ENCODE measurements at regions not wholly inside any gene's neighbourhood (a gene's known extent, or its start where the extent isn't known, plus 50 kb on each side); places are given as distances from the start of the nearest gene placed in this dataset.

GRCh38 chr9:1384816-1385215 is 334.7 kb downstream of the DMRT2 start:
- intact Hi-C loops (cut with micrococcal nuclease), result no loop called here
- H3K79me2 ChIP-seq (ENCODE audit: low read length), result no peaks in the 10 kb centered on the region
- no peak overlapping the region for H2AFZ ChIP-seq (ENCODE audit: low read length)
- no peaks in the 10 kb centered on the region for H3F3A ChIP-seq (ENCODE audit: low read length, unreplicated experiment)
- CTCF ChIA-PET, result no interaction called here
- no peak overlapping the region for H3K4me2 ChIP-seq (ENCODE audit: low read length)
- H3K4me1 ChIP-seq (ENCODE audit: insufficient read depth, low read length), result no peaks in the 10 kb centered on the region
- H3K4me3 ChIP-seq (ENCODE audit: low read length), result no peak overlapping the region
- TF ChIP-seq EZH2phosphoT487 (IDR thresholded peaks at IDR 0.05; ENCODE audit: borderline replicate concordance, low read length) (no peak), CTCF (conservative IDR thresholded peaks at IDR 0.05; ENCODE audit: low read depth, low read length) (no peak), EZH2 (IDR thresholded peaks at IDR 0.05; ENCODE audit: low read length, unreplicated experiment) (no peak)
- no TSS peak for BruUV-seq (replicated peaks)
- no peak overlapping the region for H3K27ac ChIP-seq (ENCODE audit: low read length)
- POLR2A ChIA-PET (ENCODE audit: unreplicated experiment), result no interaction called here
- no peaks in the 10 kb centered on the region for H4K20me1 ChIP-seq (ENCODE audit: low read length)
- H3K27me3 ChIP-seq (ENCODE audit: low read length), result peaks cover 10% of the 10 kb centered on the region; the same call in 1 of the 2 replicates
- H3K9ac ChIP-seq (ENCODE audit: low read length), result no peak overlapping the region
- H3K9me2 ChIP-seq (replicated peaks; ENCODE audit: low read length), result no peaks in the 10 kb centered on the region
- DNase-seq (no peak), ATAC-seq (no peak)
- H3K9me3 ChIP-seq (ENCODE audit: low read length), result no peaks in the 10 kb centered on the region
- H3K36me3 ChIP-seq (ENCODE audit: low read depth, low read length), result no peaks in the 10 kb centered on the region

GRCh38 chr9:1386420-1386819 is 336.3 kb downstream of the DMRT2 start:
- TF ChIP-seq EZH2phosphoT487 (IDR thresholded peaks at IDR 0.05; ENCODE audit: borderline replicate concordance, low read length) (no peak), EZH2 (IDR thresholded peaks at IDR 0.05; ENCODE audit: low read length, unreplicated experiment) (no peak), CTCF (conservative IDR thresholded peaks at IDR 0.05; ENCODE audit: low read depth, low read length) (no peak)
- Histone ChIP-seq H2AFZ (ENCODE audit: low read length) (no peak overlapping the region), H3K79me2 (ENCODE audit: low read length) (no peaks in the 10 kb centered on the region), H3K4me2 (ENCODE audit: low read length) (no peak overlapping the region), H3K9me3 (ENCODE audit: low read length) (no peaks in the 10 kb centered on the region), H3F3A (ENCODE audit: low read length, unreplicated experiment) (no peaks in the 10 kb centered on the region), H3K27me3 (ENCODE audit: low read length) (peaks cover 10% of the 10 kb centered on the region; the same call in 1 of the 2 replicates), H3K4me1 (ENCODE audit: insufficient read depth, low read length) (no peaks in the 10 kb centered on the region), H4K20me1 (ENCODE audit: low read length) (no peaks in the 10 kb centered on the region), H3K9me2 (replicated peaks; ENCODE audit: low read length) (no peaks in the 10 kb centered on the region), H3K27ac (ENCODE audit: low read length) (no peak overlapping the region), H3K9ac (ENCODE audit: low read length) (no peak overlapping the region), H3K36me3 (ENCODE audit: low read depth, low read length) (no peaks in the 10 kb centered on the region), H3K4me3 (ENCODE audit: low read length) (no peak overlapping the region)
- CTCF ChIA-PET, result no interaction called here
- POLR2A ChIA-PET (ENCODE audit: unreplicated experiment), result no interaction called here
- BruUV-seq (replicated peaks), result no TSS peak
- ATAC-seq (no peak), DNase-seq (no peak)
- intact Hi-C loops (cut with micrococcal nuclease), result no loop called here

- intact Hi-C loops (cut with micrococcal nuclease), result no loop called here
- H3F3A ChIP-seq (ENCODE audit: low read length, unreplicated experiment), result no peaks in the 10 kb centered on the region
These were observed 338.1 kb downstream of the DMRT2 start for GRCh38 chr9:1388216-1388615.

More at GRCh38 chr9:1388216-1388615, 338.1 kb downstream of the DMRT2 start:
- Histone ChIP-seq H4K20me1 (ENCODE audit: low read length) (no peaks in the 10 kb centered on the region), H3K36me3 (ENCODE audit: low read depth, low read length) (no peaks in the 10 kb centered on the region), H3K79me2 (ENCODE audit: low read length) (no peaks in the 10 kb centered on the region), H3K9me3 (ENCODE audit: low read length) (no peaks in the 10 kb centered on the region), H3K4me3 (ENCODE audit: low read length) (no peak overlapping the region), H3K4me2 (ENCODE audit: low read length) (no peak overlapping the region), H2AFZ (ENCODE audit: low read length) (no peak overlapping the region), H3K4me1 (ENCODE audit: insufficient read depth, low read length) (no peaks in the 10 kb centered on the region), H3K27ac (ENCODE audit: low read length) (no peak overlapping the region), H3K9ac (ENCODE audit: low read length) (no peak overlapping the region), H3K27me3 (ENCODE audit: low read length) (peaks cover 17% of the 10 kb centered on the region), H3K9me2 (replicated peaks; ENCODE audit: low read length) (no peaks in the 10 kb centered on the region)
- DNase-seq, result no peak
- no peak for ATAC-seq
- no peak for TF ChIP-seq CTCF (conservative IDR thresholded peaks at IDR 0.05; ENCODE audit: low read depth, low read length)
- no peak for TF ChIP-seq EZH2 (IDR thresholded peaks at IDR 0.05; ENCODE audit: low read length, unreplicated experiment)
- TF ChIP-seq EZH2phosphoT487 (IDR thresholded peaks at IDR 0.05; ENCODE audit: borderline replicate concordance, low read length), result no peak
- POLR2A ChIA-PET (ENCODE audit: unreplicated experiment), result no interaction called here
- CTCF ChIA-PET, result no interaction called here
- BruUV-seq (replicated peaks), result no TSS peak
